ENCODE measurements at regions not wholly inside any gene's neighbourhood (a gene's known extent, or its start where the extent isn't known, plus 50 kb on each side); places are given as distances from the start of the nearest gene placed in this dataset.
"Not testable (repeated sequence)": the region's sequence is repeated elsewhere in the genome, so short reads cannot be mapped to it uniquely, and the experiment has no call there.

DNA sequence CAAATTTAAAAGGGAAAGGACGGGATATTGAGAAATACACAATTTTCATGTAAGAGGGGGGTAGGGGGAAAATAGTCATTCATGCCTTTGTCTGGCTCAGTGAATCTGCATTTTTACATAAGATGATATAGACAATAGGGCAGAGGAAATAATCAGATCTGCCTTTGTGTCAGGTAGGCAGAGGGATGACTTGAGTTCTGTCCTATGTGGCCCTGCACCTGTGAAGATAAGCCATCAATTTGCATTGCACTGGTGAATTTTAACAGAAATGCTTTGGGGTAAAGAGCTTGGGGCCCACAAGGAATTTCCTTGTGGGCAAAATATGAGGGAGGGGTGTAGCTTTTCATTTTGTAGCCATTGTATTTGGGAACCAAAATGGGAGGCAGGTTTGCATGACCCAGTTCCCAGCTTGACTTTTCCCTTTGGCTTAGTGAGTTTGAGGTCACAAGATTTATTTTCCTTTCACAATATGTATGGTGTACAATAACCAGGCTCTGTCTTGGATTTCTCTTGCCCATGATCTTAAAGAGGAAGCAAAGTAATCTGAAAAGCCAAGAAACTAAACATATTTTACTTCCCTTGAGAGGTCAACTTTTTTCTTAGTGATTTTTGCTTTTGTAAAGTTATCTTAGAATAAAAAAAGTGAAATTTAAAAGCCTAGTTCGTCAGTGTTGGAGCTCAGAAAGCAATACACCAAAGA is 77.7 kb upstream of the SORL1 start:
- Histone ChIP-seq H3K4me3 (ENCODE audit: low read depth in 1 of 2, low read length in 1 of 2) (no peak overlapping the region), H3K4me1 (ENCODE audit: control insufficient read depth in 1 of 2, insufficient read depth in 1 of 2, low read depth in 1 of 2, low read length in 1 of 2) (peaks cover 33 to 41% of the 10 kb centered on the region in 2 experiments)

DNA sequence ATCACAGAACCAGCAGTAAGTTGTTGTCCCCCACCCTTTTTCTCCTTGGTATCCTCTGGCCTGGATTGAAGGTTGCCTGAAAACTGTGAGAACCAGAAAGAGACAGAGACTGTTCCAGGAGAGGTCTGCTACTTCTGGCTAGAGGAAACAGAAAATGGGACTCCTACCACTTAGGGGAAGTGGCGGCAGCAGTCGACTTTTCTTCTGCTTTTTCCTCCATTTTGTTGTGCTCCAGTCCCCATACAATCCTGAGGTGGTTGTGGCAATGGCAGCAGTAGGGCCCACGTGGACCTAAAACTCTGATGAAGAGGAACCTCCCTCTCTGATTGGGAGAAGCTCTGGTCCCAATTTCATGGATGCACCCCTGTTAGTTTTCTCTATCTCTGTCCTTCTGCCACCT is 76.0 kb upstream of the SORL1 start:
- no peaks in the 10 kb centered on the region for H3K36me3 ChIP-seq
- peak overlapping the region; percentile 78 for H3K27ac ChIP-seq
- no peaks in the 10 kb centered on the region for H3K27me3 ChIP-seq
- H3K9me3 ChIP-seq = no peaks in the 10 kb centered on the region
- H3K4me1 ChIP-seq (ENCODE audit: control insufficient read depth in 1 of 2, insufficient read depth in 1 of 2, low read depth in 1 of 2, low read length in 1 of 2) = peaks cover 33 to 41% of the 10 kb centered on the region in 2 experiments
- H3K4me3 ChIP-seq (ENCODE audit: low read depth in 1 of 2, low read length in 1 of 2) = peak overlapping the region in 1 of 2 experiments; percentile 7
- TF ChIP-seq, protein P1, sequence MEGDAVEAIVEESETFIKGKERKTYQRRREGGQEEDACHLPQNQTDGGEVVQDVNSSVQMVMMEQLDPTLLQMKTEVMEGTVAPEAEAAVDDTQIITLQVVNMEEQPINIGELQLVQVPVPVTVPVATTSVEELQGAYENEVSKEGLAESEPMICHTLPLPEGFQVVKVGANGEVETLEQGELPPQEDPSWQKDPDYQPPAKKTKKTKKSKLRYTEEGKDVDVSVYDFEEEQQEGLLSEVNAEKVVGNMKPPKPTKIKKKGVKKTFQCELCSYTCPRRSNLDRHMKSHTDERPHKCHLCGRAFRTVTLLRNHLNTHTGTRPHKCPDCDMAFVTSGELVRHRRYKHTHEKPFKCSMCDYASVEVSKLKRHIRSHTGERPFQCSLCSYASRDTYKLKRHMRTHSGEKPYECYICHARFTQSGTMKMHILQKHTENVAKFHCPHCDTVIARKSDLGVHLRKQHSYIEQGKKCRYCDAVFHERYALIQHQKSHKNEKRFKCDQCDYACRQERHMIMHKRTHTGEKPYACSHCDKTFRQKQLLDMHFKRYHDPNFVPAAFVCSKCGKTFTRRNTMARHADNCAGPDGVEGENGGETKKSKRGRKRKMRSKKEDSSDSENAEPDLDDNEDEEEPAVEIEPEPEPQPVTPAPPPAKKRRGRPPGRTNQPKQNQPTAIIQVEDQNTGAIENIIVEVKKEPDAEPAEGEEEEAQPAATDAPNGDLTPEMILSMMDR (IDR thresholded peaks at IDR 0.05) = no peak

More for the DNA sequence above, 77.7 kb upstream of the SORL1 start:
- H3K9me3 ChIP-seq = no peaks in the 10 kb centered on the region
- no peaks in the 10 kb centered on the region for H3K27me3 ChIP-seq
- TF ChIP-seq, protein P1 (IDR thresholded peaks at IDR 0.05) = no peak
- no peaks in the 10 kb centered on the region for H3K36me3 ChIP-seq
- H3K27ac ChIP-seq = peak overlapping the region; percentile 78

DNA sequence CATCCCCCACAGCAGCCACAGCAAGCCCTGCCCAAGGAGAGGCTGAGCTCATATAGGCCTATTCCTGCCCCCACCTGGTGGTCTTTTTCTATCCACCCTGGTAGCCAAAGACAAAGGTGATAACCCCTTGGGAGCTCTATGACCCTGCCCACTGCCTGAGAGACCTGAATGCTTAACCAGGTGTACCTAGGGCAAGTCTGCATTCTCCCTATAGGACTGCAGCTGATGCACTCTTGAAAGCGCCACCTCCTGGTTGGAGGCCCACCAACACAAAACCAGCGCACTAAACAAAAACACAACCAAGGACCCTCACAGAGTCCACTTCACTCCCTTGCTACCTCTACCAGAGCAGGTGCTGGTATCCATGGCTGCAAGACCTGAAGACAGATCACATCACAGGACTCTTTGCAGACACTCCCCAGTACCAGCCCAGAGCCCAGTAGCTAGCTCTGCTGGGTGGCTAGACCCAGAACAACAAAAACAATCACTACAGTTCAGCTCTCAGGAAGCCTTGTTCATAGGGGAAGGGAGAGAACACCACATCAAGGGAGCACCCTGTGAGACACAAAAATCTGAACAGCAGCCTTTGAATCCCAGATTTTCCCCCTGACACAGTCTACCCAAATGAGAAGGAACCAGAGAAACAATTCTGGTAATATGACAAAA is 72.8 kb upstream of the SORL1 start:
- H3K9me3 ChIP-seq; H3K36me3 ChIP-seq; H3K4me3 ChIP-seq (ENCODE audit: low read depth in 1 of 2, low read length in 1 of 2); H3K27me3 ChIP-seq; H3K27ac ChIP-seq: not testable (repeated sequence)
- peaks cover 14 to 19% of the 10 kb centered on the region in 2 experiments for H3K4me1 ChIP-seq (ENCODE audit: control insufficient read depth in 1 of 2, insufficient read depth in 1 of 2, low read depth in 1 of 2, low read length in 1 of 2)

DNA sequence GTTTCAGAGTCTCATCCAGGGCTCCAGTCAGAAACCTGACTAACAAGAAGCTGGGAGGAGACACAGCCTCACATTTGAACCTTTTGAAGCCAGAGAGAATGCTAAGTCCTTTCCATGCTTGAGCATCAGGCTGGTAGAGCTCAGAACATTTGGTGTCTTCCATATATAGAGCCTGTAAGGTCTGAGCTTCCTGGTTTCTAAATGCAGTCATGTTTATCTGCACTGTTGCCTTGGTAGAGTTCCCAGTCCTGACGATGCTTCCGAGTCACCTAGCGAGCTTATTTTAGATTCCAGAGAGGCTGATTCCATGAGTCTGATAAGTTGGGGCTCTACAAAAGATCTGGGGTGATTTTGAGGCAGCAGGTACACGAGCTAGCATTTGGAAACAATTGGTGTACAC is 68.4 kb upstream of the SORL1 start:
- Histone ChIP-seq H3K36me3 (no peaks in the 10 kb centered on the region), H3K27ac (no peak overlapping the region), H3K4me3 (ENCODE audit: low read depth in 1 of 2, low read length in 1 of 2) (no peak overlapping the region), H3K4me1 (ENCODE audit: control insufficient read depth in 1 of 2, insufficient read depth in 1 of 2, low read depth in 1 of 2, low read length in 1 of 2) (peaks cover 3 to 5% of the 10 kb centered on the region in 2 experiments), H3K27me3 (no peaks in the 10 kb centered on the region), H3K9me3 (no peaks in the 10 kb centered on the region)
- TF ChIP-seq, protein P1 (IDR thresholded peaks at IDR 0.05) = no peak

DNA sequence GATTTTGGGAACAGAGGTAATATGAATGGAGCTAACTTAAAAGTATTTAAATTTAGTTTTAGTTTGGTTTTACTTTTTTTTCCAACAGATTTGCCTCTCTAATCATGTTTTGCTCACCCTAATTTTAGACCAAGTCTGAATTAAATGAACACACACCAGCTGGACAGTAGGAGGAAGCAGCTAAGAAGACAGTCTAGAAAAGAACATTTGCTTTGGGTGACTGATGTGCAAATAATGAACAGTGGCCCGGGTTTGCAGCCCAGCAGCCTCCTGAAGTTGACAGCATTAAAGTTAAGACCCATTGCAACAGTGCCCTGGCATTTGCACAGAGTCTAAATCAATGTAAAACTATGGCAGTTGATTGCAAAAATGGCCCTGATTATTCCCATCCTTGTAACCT is 66.4 kb upstream of the SORL1 start:
- Histone ChIP-seq H3K27me3 (no peaks in the 10 kb centered on the region), H3K27ac (no peak overlapping the region), H3K4me3 (ENCODE audit: low read depth in 1 of 2, low read length in 1 of 2) (no peak overlapping the region), H3K4me1 (ENCODE audit: control insufficient read depth in 1 of 2, insufficient read depth in 1 of 2, low read depth in 1 of 2, low read length in 1 of 2) (peaks cover 3 to 5% of the 10 kb centered on the region in 2 experiments), H3K36me3 (no peaks in the 10 kb centered on the region), H3K9me3 (no peaks in the 10 kb centered on the region)
- TF ChIP-seq, protein P1 (IDR thresholded peaks at IDR 0.05) = no peak
